NCI-H524 (cell line): ENCODE measurements at regions not wholly inside any gene's neighbourhood (a gene's known extent, or its start where the extent isn't known, plus 50 kb on each side); places are given as distances from the start of the nearest gene placed in this dataset.
A peak's percentile ranks its signal among the peaks of the same experiment; 100 is the strongest.
"Not testable (repeated sequence)": the region's sequence is repeated elsewhere in the genome, so short reads cannot be mapped to it uniquely, and the experiment has no call there.

ENCODE experiments used
- DNase-seq, 2 experiments: peaks; one replicate each; lab custom pipeline; 2025; lab: John Stamatoyannopoulos, UW

DNA sequence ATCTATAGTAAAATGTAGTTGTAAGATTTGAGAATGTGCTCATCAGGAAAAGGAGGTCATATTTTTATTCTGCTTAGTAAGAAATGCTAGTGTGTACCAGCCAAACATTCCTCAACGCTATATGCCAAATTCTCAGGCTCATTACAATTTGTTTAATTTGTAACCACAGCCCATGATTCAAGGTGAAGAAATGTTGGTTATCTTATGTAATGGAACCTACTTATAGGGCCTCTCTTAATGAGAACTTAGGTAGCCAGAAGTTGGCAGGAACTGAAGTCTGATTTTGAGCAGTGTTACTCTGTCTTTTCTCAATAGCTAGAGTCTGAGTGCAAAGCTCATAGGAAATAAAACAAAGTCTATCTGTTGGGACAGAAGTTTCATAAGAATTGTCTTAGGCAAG, 595.0 kb downstream of the GLUD2 start:
- DNase-seq, result no peak

GRCh38 chrX:121649417-121649816, 602.0 kb downstream of the GLUD2 start:
- DNase-seq, result no peak

DNA sequence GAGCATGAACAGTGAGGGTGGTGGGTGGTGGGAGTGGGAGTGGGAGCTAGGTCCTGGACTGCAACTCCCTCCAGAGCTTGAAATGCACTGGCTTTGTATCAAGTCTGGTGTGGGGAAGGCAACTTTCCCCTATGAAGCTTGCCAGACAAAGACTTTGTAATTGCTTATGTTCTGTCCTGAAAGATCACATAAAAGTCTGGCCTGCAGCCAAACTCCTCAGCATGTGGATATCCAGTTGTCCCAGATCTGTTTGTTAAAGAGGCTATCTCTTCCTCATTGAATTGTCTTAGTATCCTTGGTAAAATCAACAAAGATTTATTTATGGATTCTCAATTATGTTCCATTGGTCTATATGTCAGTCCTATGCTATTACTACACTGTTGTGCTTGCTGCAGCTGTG, 607.9 kb downstream of the GLUD2 start:
- DNase-seq, result peak; percentile 12 to 17

GRCh38 chrX:121666171-121666570, 618.8 kb downstream of the GLUD2 start:
- peak in 1 of 2 experiments; percentile 31 for DNase-seq

DNA sequence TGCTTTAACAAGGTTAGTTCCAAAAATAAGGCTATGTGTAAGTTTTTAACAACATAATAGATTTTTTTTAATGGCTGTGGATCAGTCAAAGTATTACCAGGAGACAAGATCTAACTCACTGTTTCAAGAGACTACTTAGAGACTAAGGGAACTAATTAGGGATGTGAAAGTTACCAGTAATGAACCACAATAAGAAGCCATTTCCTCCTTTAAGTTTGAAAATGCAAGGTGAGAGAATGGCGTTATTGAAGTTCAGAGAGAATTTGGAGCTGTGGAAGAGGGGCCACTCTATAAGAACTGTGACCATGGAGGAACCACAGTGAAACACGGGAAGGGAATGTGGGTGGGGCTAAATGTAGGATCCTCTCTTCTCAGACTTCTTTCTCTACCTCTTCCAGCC, 624.2 kb downstream of the GLUD2 start:
- DNase-seq, result no peak

- DNase-seq, result not testable (repeated sequence)
Observed at GRCh38 chrX:121709236-121709635, 661.8 kb downstream of the GLUD2 start.

GRCh38 chrX:121733514-121733913, 686.1 kb downstream of the GLUD2 start:
- no peak for DNase-seq

- no peak for DNase-seq
Observed at GRCh38 chrX:121746105-121746504, 698.7 kb downstream of the GLUD2 start.

- DNase-seq, result not testable (repeated sequence)
Observed at GRCh38 chrX:121753602-121754001, 706.2 kb downstream of the GLUD2 start.

DNA sequence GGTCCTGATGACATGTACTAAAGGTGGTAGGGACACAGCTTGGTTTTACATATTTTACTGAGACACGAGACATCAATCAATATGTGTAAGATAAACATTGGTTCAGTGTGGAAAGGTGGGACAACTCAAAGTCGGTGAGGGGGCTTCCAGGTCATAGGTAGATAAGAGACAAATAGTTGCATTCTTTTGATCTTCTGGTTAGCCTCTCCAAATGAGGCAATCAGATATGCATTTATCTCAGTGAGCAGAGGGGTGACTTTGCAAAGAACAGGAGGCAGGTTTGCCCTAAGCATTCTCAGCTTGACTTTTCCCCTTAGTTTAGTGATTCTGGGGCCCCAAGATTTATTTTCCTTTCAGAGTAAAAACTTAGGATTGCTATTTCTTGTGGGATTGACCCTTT, 706.9 kb downstream of the GLUD2 start:
- no peak for DNase-seq

DNA sequence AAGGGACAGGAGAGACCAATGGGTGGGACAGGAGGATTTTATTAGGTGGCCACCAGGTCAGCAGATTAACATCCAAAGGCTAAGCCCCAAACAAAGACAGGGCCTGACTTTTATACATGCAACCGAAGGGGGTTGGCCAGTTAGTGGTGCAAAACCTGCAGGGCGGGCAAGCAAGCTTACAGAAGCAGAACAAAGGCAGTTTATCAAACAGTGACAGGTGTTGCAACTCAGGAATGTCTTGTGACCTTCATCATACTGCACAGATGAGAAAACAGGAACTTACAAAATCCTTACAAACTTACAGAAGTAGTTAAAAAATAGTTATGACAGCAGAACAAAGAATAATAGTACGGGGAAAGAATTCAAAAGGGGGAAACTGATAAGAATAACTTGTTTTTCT, 708.1 kb downstream of the GLUD2 start:
- DNase-seq, result no peak

DNA sequence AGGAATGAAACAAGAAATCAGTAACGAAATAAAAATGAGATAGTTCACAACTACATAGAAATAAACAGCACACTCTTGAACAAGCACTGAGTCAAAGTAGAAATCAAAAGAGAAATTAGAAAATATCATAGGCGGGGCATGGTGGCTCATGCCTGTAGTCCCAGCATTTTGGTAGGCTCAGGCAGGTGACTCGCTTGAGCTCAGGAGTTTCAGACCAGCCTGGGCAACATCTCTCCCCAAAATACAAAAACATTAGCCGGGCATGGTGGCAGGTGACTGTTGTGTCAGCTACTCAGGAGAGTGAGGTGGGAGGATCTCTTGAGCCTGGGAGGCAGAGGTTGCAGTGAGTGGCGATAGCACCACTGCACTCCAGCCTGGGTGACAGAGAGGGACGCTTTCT, 714.4 kb downstream of the GLUD2 start:
- no peak for DNase-seq

DNA sequence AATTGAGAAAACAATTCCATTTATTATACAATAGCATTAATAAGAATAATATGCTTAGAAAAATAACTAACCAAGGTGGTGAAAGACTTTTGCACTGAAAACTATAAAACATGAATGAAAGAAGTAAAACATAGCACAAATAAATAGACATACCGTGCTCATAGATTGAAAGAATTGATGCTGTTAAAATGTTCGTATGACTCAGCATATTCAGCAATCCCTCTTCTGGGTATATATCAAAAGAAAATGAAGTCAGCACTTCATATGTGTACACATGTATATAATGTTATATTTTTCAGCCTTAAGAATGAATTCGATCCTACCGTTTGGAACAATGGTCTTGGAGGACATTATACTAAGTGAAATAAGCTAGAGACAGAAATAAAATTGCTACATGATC, 716.3 kb downstream of the GLUD2 start:
- no peak for DNase-seq

DNA sequence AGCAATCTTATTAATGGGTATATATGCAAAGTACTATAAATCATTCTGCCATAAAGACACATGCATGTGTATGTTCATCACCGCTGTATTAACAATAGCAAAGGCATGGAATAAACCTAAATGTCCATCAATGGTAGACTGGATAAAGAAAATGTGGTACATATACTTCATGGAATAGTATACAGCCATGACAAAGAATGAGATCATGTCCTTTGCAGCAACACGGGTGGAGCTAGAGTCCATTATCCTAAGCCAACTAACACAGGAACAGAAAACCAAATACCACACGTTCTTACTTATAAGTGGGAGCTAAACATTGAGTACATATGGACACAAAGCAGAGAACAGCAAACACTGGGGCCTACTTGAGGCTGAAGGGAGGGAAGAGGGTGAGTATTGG, 720.8 kb downstream of the GLUD2 start:
- not testable (repeated sequence) for DNase-seq

DNA sequence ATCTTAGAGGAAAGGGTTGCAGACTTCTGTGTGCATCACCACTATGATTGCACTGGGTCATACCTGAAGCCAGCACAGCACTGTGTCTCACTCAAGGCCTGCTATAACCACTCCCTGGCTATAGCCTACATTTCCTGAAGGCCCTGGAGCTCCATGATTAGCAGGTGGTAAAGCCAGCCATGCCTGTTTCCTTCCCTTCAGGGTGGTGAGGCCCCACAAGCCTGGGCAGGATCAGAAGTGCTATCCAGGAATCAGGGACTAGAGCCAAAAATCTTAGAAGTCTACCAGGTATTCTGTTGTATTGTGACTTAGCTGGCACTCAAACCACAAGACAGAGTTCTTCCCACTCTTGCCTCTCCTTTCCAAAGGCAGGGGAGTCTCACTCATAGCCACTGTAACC, 734.6 kb downstream of the GLUD2 start:
- no peak for DNase-seq

GRCh38 chrX:121782544-121782943, 735.1 kb downstream of the GLUD2 start:
- peak; percentile 22 to 76 for DNase-seq

DNA sequence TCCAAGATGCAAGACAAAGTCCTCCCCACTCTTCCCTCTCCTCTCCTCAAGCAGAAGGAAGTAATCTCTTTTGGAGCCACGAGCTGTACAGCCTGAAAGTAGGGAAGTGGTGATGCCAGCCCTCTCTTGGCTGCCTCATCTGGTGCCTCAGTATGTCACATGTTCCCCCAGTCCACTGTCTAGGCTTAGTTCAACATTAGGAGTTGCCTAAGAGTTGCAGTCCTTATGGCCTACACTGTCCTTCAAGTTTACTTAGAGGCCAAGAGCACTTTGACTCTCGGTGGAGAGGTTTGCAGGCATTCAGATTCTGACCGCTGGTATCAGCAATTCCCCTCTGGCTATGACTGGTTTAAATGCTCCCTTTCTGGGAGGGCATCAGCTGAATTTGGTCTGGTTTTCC, 735.6 kb downstream of the GLUD2 start:
- no peak for DNase-seq

- peak; percentile 64 to 88 for DNase-seq
Observed at GRCh38 chrX:121802881-121803412, 755.5 kb downstream of the GLUD2 start.

GRCh38 chrX:121823406-121823805, 776.0 kb downstream of the GLUD2 start:
- no peak for DNase-seq

DNA sequence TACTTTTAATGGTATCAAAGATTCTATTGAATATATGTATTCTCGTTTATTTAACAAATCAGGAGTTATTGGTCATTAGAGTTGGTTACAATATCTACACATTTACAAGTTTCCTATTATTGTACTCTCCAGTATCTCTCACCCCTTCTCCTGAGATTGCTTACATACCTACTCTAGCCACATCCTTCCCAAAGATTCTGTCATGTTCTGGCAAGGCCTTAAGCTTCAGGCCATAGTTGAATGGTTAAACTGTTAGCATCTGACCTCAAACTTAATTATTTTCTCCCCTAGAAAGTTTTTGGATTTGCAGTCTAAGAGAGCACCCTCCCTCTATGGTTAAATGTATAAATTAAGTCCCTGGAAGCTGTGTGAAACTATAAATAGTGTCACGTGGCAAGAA, 784.2 kb downstream of the GLUD2 start:
- DNase-seq, result no peak

GRCh38 chrX:121832446-121832845, 785.0 kb downstream of the GLUD2 start:
- no peak for DNase-seq

- DNase-seq, result no peak
Observed at GRCh38 chrX:121836000-121836399, 788.6 kb downstream of the GLUD2 start.

DNA sequence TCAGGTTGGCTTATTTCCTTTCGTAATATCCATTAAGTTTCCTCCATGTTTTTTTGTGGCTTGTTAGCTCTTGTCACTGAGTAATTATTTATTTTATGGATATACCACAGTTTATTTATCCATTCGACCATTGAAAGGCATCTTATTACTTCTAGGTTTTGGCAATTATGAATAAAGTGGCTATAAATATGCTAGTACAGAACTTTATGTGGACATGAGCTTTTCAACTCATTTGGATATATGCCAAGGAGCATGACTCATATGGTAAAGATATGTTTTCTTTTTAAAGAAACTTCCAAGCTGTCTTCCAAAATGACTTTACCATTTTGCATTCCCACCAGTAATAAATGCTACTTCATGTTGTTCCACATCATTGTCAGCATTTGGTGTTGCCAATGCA, 803.6 kb downstream of the GLUD2 start:
- no peak for DNase-seq

DNA sequence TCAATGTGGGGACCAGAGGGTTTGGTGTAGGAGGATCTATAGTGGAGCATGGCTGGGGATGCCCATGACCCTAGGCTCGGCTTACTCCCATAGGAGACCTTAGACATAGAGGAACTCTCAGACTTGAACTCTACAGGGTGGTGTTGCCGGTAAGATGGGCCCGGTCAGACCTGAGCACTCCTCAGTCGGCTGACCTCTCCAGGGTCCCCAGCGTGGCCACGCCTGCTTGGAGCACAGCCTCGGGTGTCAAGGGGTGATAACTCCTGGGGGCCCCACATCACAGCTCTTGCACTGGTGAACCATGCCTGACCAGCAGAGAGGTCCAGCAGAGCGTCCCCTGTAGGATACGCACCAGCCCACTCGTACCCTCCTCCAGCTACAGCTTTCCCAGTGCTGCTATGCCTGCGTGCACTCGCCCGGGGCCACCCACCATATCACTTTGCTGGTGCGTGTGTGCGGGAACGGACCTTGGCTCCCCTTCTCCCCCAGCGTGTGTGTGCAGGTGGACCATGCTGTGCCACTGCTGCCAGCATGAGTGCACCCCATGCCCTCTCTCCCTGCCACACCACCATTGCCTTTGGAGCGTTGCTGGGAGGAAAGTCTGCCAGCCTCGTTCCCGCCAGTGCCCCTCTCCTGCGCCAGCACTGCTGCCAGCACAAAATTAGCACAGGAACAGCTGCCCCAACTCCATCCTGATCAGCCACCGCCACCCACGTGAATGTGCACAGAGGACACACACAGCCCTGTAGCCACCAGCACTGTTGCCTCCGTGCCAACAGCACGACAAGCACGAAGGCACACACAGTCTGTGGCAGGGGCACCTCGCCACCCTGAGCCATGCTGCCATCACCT, 806.6 kb downstream of the GLUD2 start:
- DNase-seq, result no peak
